ENCODE measurements at regions not wholly inside any gene's neighbourhood (a gene's known extent, or its start where the extent isn't known, plus 50 kb on each side); places are given as distances from the start of the nearest gene placed in this dataset.

- ATAC-seq (ENCODE audit: poor library complexity) (no peak), DNase-seq (no peak)
- Histone ChIP-seq H3K9me3 (ENCODE audit: control insufficient read depth in 1 of 2, insufficient read depth in 1 of 2, low read length in 2 of 2) (peaks cover 0 to under 1% of the 10 kb centered on the region in 2 experiments), H3K27ac (ENCODE audit: low read depth in 1 of 2, low read length in 2 of 2) (no peak overlapping the region), H3K27me3 (ENCODE audit: control insufficient read depth in 1 of 2, insufficient read depth in 2 of 2, low read length in 2 of 2) (no peaks in the 10 kb centered on the region), H3K4me3 (ENCODE audit: low read length) (no peak overlapping the region), H3K36me3 (ENCODE audit: insufficient read depth, low read length) (no peaks in the 10 kb centered on the region), H3K4me1 (ENCODE audit: insufficient read depth, low read length) (no peaks in the 10 kb centered on the region)
- H3K4me3 Mint-ChIP-seq, result no peak overlapping the region
- intact Hi-C loops (cut with DNase I, micrococcal nuclease), result no loop called here
- TF ChIP-seq CTCF (IDR thresholded peaks at IDR 0.05), result no peak
- peaks cover 8% of the 10 kb centered on the region for H3K9me3 Mint-ChIP-seq
- no peak overlapping the region for H3K27ac Mint-ChIP-seq
- no peaks in the 10 kb centered on the region for H3K27me3 Mint-ChIP-seq
- CTCF ChIA-PET, result no interaction called here
- H3K4me1 Mint-ChIP-seq (ENCODE audit: low read depth), result no peaks in the 10 kb centered on the region
- POLR2A ChIA-PET, result no interaction called here
- no peaks in the 10 kb centered on the region for H3K36me3 Mint-ChIP-seq (ENCODE audit: low read depth)
These were observed 627.4 kb upstream of the ADGRB3 start for GRCh38 chr6:68007717-68008116.

- Mint-ChIP-seq H3K4me1 (ENCODE audit: low read depth) (no peaks in the 10 kb centered on the region), H3K27ac (no peak overlapping the region), H3K9me3 (peaks cover 5% of the 10 kb centered on the region), H3K36me3 (ENCODE audit: low read depth) (no peaks in the 10 kb centered on the region), H3K4me3 (no peak overlapping the region), H3K27me3 (no peaks in the 10 kb centered on the region)
- ChIA-PET POLR2A (no interaction called here), CTCF (no interaction called here)
- no peaks in the 10 kb centered on the region for H3K36me3 ChIP-seq (ENCODE audit: insufficient read depth, low read length)
- DNase-seq (no peak), ATAC-seq (ENCODE audit: poor library complexity) (no peak)
- no peak overlapping the region for H3K27ac ChIP-seq (ENCODE audit: low read depth in 1 of 2, low read length in 2 of 2)
- no peaks in the 10 kb centered on the region for H3K9me3 ChIP-seq (ENCODE audit: control insufficient read depth in 1 of 2, insufficient read depth in 1 of 2, low read length in 2 of 2)
- no peaks in the 10 kb centered on the region for H3K27me3 ChIP-seq (ENCODE audit: control insufficient read depth in 1 of 2, insufficient read depth in 2 of 2, low read length in 2 of 2)
- no peak overlapping the region for H3K4me3 ChIP-seq (ENCODE audit: low read length)
- no peak for TF ChIP-seq CTCF (IDR thresholded peaks at IDR 0.05)
- H3K4me1 ChIP-seq (ENCODE audit: insufficient read depth, low read length), result no peaks in the 10 kb centered on the region
- intact Hi-C loops (cut with DNase I, micrococcal nuclease), result no loop called here
These were observed 648.3 kb upstream of the ADGRB3 start for GRCh38 chr6:67986694-67987232.

- Histone ChIP-seq H3K36me3 (ENCODE audit: insufficient read depth, low read length) (no peaks in the 10 kb centered on the region), H3K27ac (ENCODE audit: low read depth in 1 of 2, low read length in 2 of 2) (no peak overlapping the region), H3K9me3 (ENCODE audit: control insufficient read depth in 1 of 2, insufficient read depth in 1 of 2, low read length in 2 of 2) (no peaks in the 10 kb centered on the region), H3K4me1 (ENCODE audit: insufficient read depth, low read length) (no peaks in the 10 kb centered on the region), H3K27me3 (ENCODE audit: control insufficient read depth in 1 of 2, insufficient read depth in 2 of 2, low read length in 2 of 2) (no peaks in the 10 kb centered on the region), H3K4me3 (ENCODE audit: low read length) (no peak overlapping the region)
- no peak for ATAC-seq (ENCODE audit: poor library complexity)
- no peak overlapping the region for H3K4me3 Mint-ChIP-seq
- ChIA-PET CTCF (no interaction called here), POLR2A (no interaction called here)
- H3K9me3 Mint-ChIP-seq, result peaks cover 14% of the 10 kb centered on the region
- no peaks in the 10 kb centered on the region for H3K36me3 Mint-ChIP-seq (ENCODE audit: low read depth)
- intact Hi-C loops (cut with DNase I, micrococcal nuclease), result no loop called here
- no peaks in the 10 kb centered on the region for H3K27me3 Mint-ChIP-seq
- H3K27ac Mint-ChIP-seq, result no peak overlapping the region
- TF ChIP-seq CTCF (IDR thresholded peaks at IDR 0.05), result no peak
- no peak for DNase-seq
- no peaks in the 10 kb centered on the region for H3K4me1 Mint-ChIP-seq (ENCODE audit: low read depth)
These were observed 658.6 kb upstream of the ADGRB3 start for GRCh38 chr6:67976486-67976885.
